ENCODE measurements at regions not wholly inside any gene's neighbourhood (a gene's known extent, or its start where the extent isn't known, plus 50 kb on each side); places are given as distances from the start of the nearest gene placed in this dataset.
"Not testable (repeated sequence)": the region's sequence is repeated elsewhere in the genome, so short reads cannot be mapped to it uniquely, and the experiment has no call there.

DNA sequence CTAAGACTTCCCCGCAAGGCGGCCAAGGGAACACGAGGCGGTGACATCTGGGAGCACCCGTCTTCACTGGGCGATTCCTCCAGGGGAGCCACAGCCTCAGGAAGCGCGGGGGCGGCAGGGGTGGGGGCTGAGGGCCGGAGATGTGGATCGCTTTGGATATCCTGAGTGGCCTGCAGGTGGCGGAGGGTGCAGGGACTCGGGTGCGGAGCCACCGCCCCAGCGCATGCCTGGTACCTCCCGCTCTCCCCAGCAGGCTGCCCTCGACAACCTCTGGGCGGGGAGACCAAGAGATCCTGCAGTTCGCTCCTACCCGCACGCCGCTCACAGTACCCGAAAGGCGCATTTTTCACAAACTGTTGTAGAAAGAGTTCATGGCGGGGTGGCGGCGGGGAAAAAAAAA is 201.4 kb upstream of the PRKX start:
- H3K9me3 Mint-ChIP-seq; H3K4me3 ChIP-seq (ENCODE audit: low read length); H3K4me1 Mint-ChIP-seq; DNase-seq; H3K27ac Mint-ChIP-seq; H3K27me3 Mint-ChIP-seq (ENCODE audit: insufficient read depth); H3K36me3 ChIP-seq (ENCODE audit: control insufficient read depth, insufficient read depth, low read length); H3K9me3 ChIP-seq (ENCODE audit: control insufficient read depth, low read length); H3K36me3 Mint-ChIP-seq (ENCODE audit: low read depth); H3K4me3 Mint-ChIP-seq; H3K4me1 ChIP-seq (ENCODE audit: control insufficient read depth, insufficient read depth, low read length); H3K9ac ChIP-seq (ENCODE audit: extremely low read depth, low read length, poor library complexity, severe bottlenecking); H3K27ac ChIP-seq (ENCODE audit: low read depth, low read length); H3K27me3 ChIP-seq (ENCODE audit: control insufficient read depth, insufficient read depth, low read length, poor library complexity, severe bottlenecking): not testable (repeated sequence)
- no CpG with 5 or more reads among the region's 28 CpGs for WGBS, 2 experiments (ENCODE audit: insufficient coverage in 1 of 2, insufficient read length in 1 of 2)

DNA sequence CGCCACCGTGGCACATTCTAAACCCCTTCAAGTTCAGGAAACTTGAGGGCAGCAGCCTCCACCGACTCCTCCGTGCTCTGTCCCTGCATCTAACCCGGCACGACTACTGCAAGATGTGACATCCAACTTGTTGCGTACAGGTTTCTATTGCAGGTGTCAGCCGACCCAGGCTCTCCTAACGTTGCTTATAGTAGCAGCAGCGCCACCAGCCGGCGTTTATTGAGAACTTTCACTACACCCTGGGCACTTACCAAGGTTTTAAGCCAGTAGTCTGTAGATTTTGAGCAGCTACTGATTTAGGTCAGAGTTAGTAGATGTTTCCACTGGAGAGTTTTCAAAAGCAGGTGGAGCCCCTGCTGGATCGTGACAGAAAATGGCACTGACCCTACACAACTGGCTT is 200.6 kb upstream of the PRKX start:
- not testable (repeated sequence) for DNase-seq

DNA sequence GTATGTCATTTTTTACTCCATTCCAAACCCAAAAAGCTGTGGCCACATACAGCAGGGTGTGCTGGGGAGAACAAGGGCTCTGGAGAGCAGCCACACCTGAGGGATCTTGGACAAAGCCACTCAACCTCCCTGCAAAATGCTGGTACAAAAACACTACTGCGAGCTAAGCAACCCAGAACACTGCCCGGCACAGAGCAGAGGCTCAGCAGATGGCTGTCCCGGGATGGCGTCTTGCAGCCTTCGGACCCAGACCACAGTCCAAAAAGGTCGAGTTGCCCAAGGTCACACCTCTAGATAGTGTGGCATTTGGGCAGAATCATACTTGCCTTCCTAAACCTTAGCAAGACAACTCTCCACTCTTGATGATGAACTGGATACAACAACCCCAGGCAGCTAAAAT is 197.6 kb upstream of the PRKX start:
- not testable (repeated sequence) for H3K9me3 Mint-ChIP-seq; H3K9me3 ChIP-seq (ENCODE audit: control insufficient read depth, low read length); DNase-seq; H3K4me3 ChIP-seq (ENCODE audit: low read length); H3K4me1 Mint-ChIP-seq; H3K4me1 ChIP-seq (ENCODE audit: control insufficient read depth, insufficient read depth, low read length); H3K9ac ChIP-seq (ENCODE audit: extremely low read depth, low read length, poor library complexity, severe bottlenecking); H3K27me3 ChIP-seq (ENCODE audit: control insufficient read depth, insufficient read depth, low read length, poor library complexity, severe bottlenecking); H3K27ac Mint-ChIP-seq; H3K36me3 Mint-ChIP-seq (ENCODE audit: low read depth); H3K27me3 Mint-ChIP-seq (ENCODE audit: insufficient read depth); H3K4me3 Mint-ChIP-seq; H3K36me3 ChIP-seq (ENCODE audit: control insufficient read depth, insufficient read depth, low read length); H3K27ac ChIP-seq (ENCODE audit: low read depth, low read length)
- no CpG with 5 or more reads among the region's 6 CpGs for whole genome bisulfite sequencing, 2 experiments (ENCODE audit: insufficient coverage in 1 of 2, insufficient read length in 1 of 2)

More for the DNA sequence above, 200.6 kb upstream of the PRKX start:
- not testable (repeated sequence) for H3K4me1 ChIP-seq (ENCODE audit: control insufficient read depth, insufficient read depth, low read length); H3K4me1 Mint-ChIP-seq; H3K4me3 Mint-ChIP-seq; H3K36me3 Mint-ChIP-seq (ENCODE audit: low read depth); H3K27ac Mint-ChIP-seq; H3K27me3 Mint-ChIP-seq (ENCODE audit: insufficient read depth); H3K27me3 ChIP-seq (ENCODE audit: control insufficient read depth, insufficient read depth, low read length, poor library complexity, severe bottlenecking); H3K9ac ChIP-seq (ENCODE audit: extremely low read depth, low read length, poor library complexity, severe bottlenecking); H3K9me3 Mint-ChIP-seq; H3K4me3 ChIP-seq (ENCODE audit: low read length); H3K27ac ChIP-seq (ENCODE audit: low read depth, low read length); H3K36me3 ChIP-seq (ENCODE audit: control insufficient read depth, insufficient read depth, low read length); H3K9me3 ChIP-seq (ENCODE audit: control insufficient read depth, low read length)
- no CpG with 5 or more reads among the region's 13 CpGs for WGBS, 2 experiments (ENCODE audit: insufficient coverage in 1 of 2, insufficient read length in 1 of 2)

- H3K4me1 ChIP-seq (ENCODE audit: control insufficient read depth, insufficient read depth, low read length); H3K9me3 Mint-ChIP-seq; H3K9ac ChIP-seq (ENCODE audit: extremely low read depth, low read length, poor library complexity, severe bottlenecking); H3K27ac ChIP-seq (ENCODE audit: low read depth, low read length); H3K27ac Mint-ChIP-seq; H3K27me3 Mint-ChIP-seq (ENCODE audit: insufficient read depth); DNase-seq; H3K4me1 Mint-ChIP-seq; H3K4me3 Mint-ChIP-seq; H3K36me3 ChIP-seq (ENCODE audit: control insufficient read depth, insufficient read depth, low read length); H3K36me3 Mint-ChIP-seq (ENCODE audit: low read depth); H3K27me3 ChIP-seq (ENCODE audit: control insufficient read depth, insufficient read depth, low read length, poor library complexity, severe bottlenecking); H3K9me3 ChIP-seq (ENCODE audit: control insufficient read depth, low read length); H3K4me3 ChIP-seq (ENCODE audit: low read length): not testable (repeated sequence)
- WGBS, 2 experiments (ENCODE audit: insufficient coverage in 1 of 2, insufficient read length in 1 of 2): no CpG with 5 or more reads among the region's 5 CpGs
These were observed 197.2 kb upstream of the PRKX start for GRCh38 chrX:3910611-3911010.

DNA sequence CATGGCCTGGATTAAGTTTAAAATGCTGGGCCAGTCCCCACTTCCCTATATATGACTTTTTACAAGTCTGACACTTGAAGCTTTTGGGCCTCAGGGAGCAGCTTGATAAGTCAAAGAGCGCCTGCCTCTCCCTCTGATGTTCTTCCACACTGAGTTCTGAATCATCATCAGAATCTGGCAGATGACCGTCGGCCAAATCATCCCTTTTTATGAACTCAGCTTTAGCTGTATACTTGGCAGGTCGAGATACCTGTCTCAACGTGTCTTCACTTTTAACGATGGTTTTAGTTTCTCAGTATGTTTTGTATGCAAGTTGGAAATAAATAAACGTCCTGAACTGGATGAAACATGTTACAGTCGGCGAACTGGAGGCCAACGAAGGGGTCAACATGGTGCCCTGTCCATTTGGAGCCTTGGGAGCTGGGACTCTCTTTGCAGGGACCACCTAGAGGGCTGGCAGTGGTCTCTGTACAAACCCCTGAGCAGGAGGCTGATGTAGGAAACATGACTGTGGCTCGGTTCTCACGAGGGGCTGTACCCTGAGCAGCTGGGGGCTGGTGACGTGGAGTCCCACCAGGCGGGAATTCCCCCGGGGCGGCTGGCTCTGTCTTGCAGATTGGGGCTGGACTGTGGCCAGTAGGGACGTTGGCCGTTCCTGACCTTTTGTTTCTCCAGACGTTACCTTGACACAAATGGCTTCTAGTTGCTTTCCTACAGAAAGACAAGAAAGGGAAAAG is 192.2 kb upstream of the PRKX start:
- H3K4me3 ChIP-seq (ENCODE audit: low read length); H3K36me3 Mint-ChIP-seq (ENCODE audit: low read depth); H3K36me3 ChIP-seq (ENCODE audit: control insufficient read depth, insufficient read depth, low read length); H3K4me1 ChIP-seq (ENCODE audit: control insufficient read depth, insufficient read depth, low read length); DNase-seq; H3K9me3 Mint-ChIP-seq; H3K4me3 Mint-ChIP-seq; H3K27me3 ChIP-seq (ENCODE audit: control insufficient read depth, insufficient read depth, low read length, poor library complexity, severe bottlenecking); H3K9ac ChIP-seq (ENCODE audit: extremely low read depth, low read length, poor library complexity, severe bottlenecking); H3K9me3 ChIP-seq (ENCODE audit: control insufficient read depth, low read length); H3K27me3 Mint-ChIP-seq (ENCODE audit: insufficient read depth); H3K27ac Mint-ChIP-seq; H3K4me1 Mint-ChIP-seq; H3K27ac ChIP-seq (ENCODE audit: low read depth, low read length): not testable (repeated sequence)
- 100% methylated on average over 1 of the region's 19 CpGs; no CpG with 5 or more reads in 1 of the 2 experiments for WGBS, 2 experiments (ENCODE audit: insufficient coverage in 1 of 2, insufficient read length in 1 of 2)

- not testable (repeated sequence) for H3K9me3 Mint-ChIP-seq; H3K27me3 Mint-ChIP-seq (ENCODE audit: insufficient read depth); H3K4me3 Mint-ChIP-seq; H3K4me1 Mint-ChIP-seq; H3K27ac Mint-ChIP-seq; H3K9ac ChIP-seq (ENCODE audit: extremely low read depth, low read length, poor library complexity, severe bottlenecking); H3K4me3 ChIP-seq (ENCODE audit: low read length); H3K36me3 Mint-ChIP-seq (ENCODE audit: low read depth); H3K9me3 ChIP-seq (ENCODE audit: control insufficient read depth, low read length); H3K4me1 ChIP-seq (ENCODE audit: control insufficient read depth, insufficient read depth, low read length); DNase-seq; H3K36me3 ChIP-seq (ENCODE audit: control insufficient read depth, insufficient read depth, low read length); H3K27me3 ChIP-seq (ENCODE audit: control insufficient read depth, insufficient read depth, low read length, poor library complexity, severe bottlenecking); H3K27ac ChIP-seq (ENCODE audit: low read depth, low read length)
- no CpG with 5 or more reads among the region's 11 CpGs for WGBS, 2 experiments (ENCODE audit: insufficient coverage in 1 of 2, insufficient read length in 1 of 2)
These were observed 188.8 kb upstream of the PRKX start for GRCh38 chrX:3902222-3902621.

- H3K4me3 Mint-ChIP-seq; H3K27ac Mint-ChIP-seq; H3K9ac ChIP-seq (ENCODE audit: extremely low read depth, low read length, poor library complexity, severe bottlenecking); H3K4me1 ChIP-seq (ENCODE audit: control insufficient read depth, insufficient read depth, low read length); DNase-seq; H3K4me3 ChIP-seq (ENCODE audit: low read length); H3K27me3 ChIP-seq (ENCODE audit: control insufficient read depth, insufficient read depth, low read length, poor library complexity, severe bottlenecking); H3K27ac ChIP-seq (ENCODE audit: low read depth, low read length); H3K4me1 Mint-ChIP-seq; H3K9me3 Mint-ChIP-seq; H3K27me3 Mint-ChIP-seq (ENCODE audit: insufficient read depth); H3K36me3 ChIP-seq (ENCODE audit: control insufficient read depth, insufficient read depth, low read length); H3K9me3 ChIP-seq (ENCODE audit: control insufficient read depth, low read length); H3K36me3 Mint-ChIP-seq (ENCODE audit: low read depth): not testable (repeated sequence)
- WGBS, 2 experiments (ENCODE audit: insufficient coverage in 1 of 2, insufficient read length in 1 of 2): no CpG with 5 or more reads among the region's 4 CpGs
These were observed 183.3 kb upstream of the PRKX start for GRCh38 chrX:3896755-3897154.
